Fibroblast of lung (primary cell): ENCODE measurements at regions not wholly inside any gene's neighbourhood (a gene's known extent, or its start where the extent isn't known, plus 50 kb on each side); places are given as distances from the start of the nearest gene placed in this dataset.
A peak's percentile ranks its signal among the peaks of the same experiment; 100 is the strongest.

Experiments
- DNase-seq, 2 donors: peaks; one replicate each; pipeline versions ENCODE4 v3.0.0 to v3.0.0-alpha.2; 2010; ENCODE audit warnings: low read depth in 2 of 2
- H2AFZ ChIP-seq: 2 replicates; pipeline ENCODE4 v1.5.1; 2012; ENCODE audit warnings: low read length, control low read depth, inconsistent platforms
- H3K27ac ChIP-seq: 2 replicates; pipeline ENCODE4 v1.5.1; 2011; ENCODE audit warnings: low read length, control low read depth; ENCODE audit not compliant: insufficient read depth
- H3K27me3 ChIP-seq: 2 replicates; pipeline ENCODE4 v1.5.1; 2011; ENCODE audit warnings: mild to moderate bottlenecking, low read length; ENCODE audit not compliant: control insufficient read depth, insufficient read depth
- H3K36me3 ChIP-seq: 2 replicates; pipeline ENCODE4 v1.5.1; 2011; ENCODE audit warnings: low read length; ENCODE audit not compliant: control insufficient read depth, insufficient read depth
- H3K4me1 ChIP-seq: 2 replicates; pipeline ENCODE4 v1.5.1; 2011; ENCODE audit warnings: low read length; ENCODE audit not compliant: control insufficient read depth, insufficient read depth; ENCODE audit errors: extremely low read depth
- H3K4me2 ChIP-seq: 2 replicates; pipeline ENCODE4 v1.5.1; 2011; ENCODE audit warnings: low read length, control low read depth; ENCODE audit not compliant: insufficient read depth; ENCODE audit errors: extremely low read depth
- H3K4me3 ChIP-seq, 4 experiments: fragments of 200-600 bp in 1 of 4; sonication (generic) in 1 of 4; replicated peaks in 1 of 4; 2 replicates each; pipeline ENCODE4 v1.5.1; 2011 to 2016; ENCODE audit warnings: low read length in 4 of 4, low read depth in 3 of 4, mild to moderate bottlenecking in 3 of 4, control low read depth in 2 of 4, inconsistent platforms in 1 of 4, mixed read lengths in 1 of 4; ENCODE audit not compliant: insufficient read depth in 1 of 4; ENCODE audit errors: control extremely low read depth in 1 of 4
- H3K79me2 ChIP-seq: 2 replicates; pipeline ENCODE4 v1.5.1; 2012; ENCODE audit warnings: mild to moderate bottlenecking, low read length, inconsistent platforms; ENCODE audit not compliant: control insufficient read depth, insufficient read depth
- H3K9ac ChIP-seq: 2 replicates; pipeline ENCODE4 v1.5.1; 2011; ENCODE audit warnings: mild to moderate bottlenecking, low read length, control low read depth; ENCODE audit not compliant: insufficient read depth
- H3K9me3 ChIP-seq: 2 replicates; pipeline ENCODE4 v1.5.1; 2012; ENCODE audit warnings: low read depth, low read length; ENCODE audit not compliant: control insufficient read depth, insufficient read depth
- H4K20me1 ChIP-seq: 2 replicates; pipeline ENCODE4 v1.5.1; 2011; ENCODE audit warnings: low read length; ENCODE audit not compliant: control insufficient read depth, insufficient read depth; ENCODE audit errors: extremely low read depth
- CTCF ChIP-seq, 2 donors: IDR thresholded peaks in 1 of 2; conservative IDR thresholded peaks in 1 of 2; 1 replicate in 1 of 2; 2 replicates in 1 of 2; pipeline ENCODE4 v1.5.1; 2011 to 2012; ENCODE audit warnings: low read length in 2 of 2, control low read depth in 1 of 2, inconsistent platforms in 1 of 2, low read depth in 1 of 2, mild to moderate bottlenecking in 1 of 2
- EZH2 ChIP-seq: IDR thresholded peaks from 2 replicates; pipeline ENCODE4 v1.5.1; 2012; ENCODE audit warnings: low read length, control low read depth, mild to moderate bottlenecking; ENCODE audit errors: missing control alignments

DNA sequence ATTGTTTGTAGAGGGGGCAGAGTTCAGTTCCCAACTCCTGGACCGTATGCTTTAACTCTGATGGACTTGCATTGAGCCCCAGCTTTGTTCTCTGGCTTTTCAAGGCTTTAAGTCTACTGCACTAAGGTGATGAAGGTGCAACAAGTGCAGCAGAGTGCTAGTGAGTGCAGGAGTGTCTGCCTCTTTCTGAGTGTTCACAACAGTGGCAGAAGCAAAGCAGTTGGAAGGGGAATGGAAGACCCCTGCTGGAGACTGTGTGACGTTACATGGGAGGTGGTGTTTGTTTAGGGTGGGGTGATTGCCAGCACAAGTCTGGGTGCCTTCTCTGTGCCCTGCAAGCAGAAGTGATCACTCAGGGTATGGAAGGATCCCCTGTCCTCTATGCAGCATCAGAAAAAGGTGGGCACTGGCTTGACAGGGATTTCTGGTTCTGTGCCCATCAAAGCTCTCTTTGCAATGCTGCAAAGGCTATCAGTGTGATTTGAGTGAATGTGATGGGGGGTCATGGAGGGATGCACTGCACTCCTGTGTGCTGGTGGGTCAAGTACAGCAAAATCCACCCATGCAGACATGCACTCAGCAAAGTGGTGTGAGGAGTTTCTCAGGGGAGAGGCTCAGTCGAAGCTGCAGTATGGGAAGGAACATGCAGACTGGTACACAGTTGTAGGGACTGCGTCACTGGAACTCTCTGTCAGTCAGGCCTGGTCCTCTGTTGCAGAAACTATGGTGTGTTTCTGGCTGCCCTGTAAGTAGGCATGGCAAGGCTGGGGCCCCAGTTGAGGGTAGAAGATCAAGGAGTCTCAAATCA, 70.9 kb upstream of the UGT2B7 start:
- Histone ChIP-seq H3K4me2 (no peak overlapping the region), H3K9ac (no peak overlapping the region), H4K20me1 (no peaks in the 10 kb centered on the region), H2AFZ (no peak overlapping the region), H3K4me1 (no peaks in the 10 kb centered on the region), H3K36me3 (no peaks in the 10 kb centered on the region), H3K9me3 (no peaks in the 10 kb centered on the region), H3K4me3 (no peak overlapping the region), H3K27ac (no peak overlapping the region), H3K27me3 (no peaks in the 10 kb centered on the region), H3K79me2 (no peaks in the 10 kb centered on the region)
- TF ChIP-seq EZH2 (no peak), CTCF (conservative IDR thresholded peaks at IDR 0.05 in 1 of 2, IDR thresholded peaks at IDR 0.05 in 1 of 2; ENCODE audit: low read depth in 1 of 2, low read length in 2 of 2) (peak in 1 of 2 donors; percentile 1)
- DNase-seq, result no peak

- no peaks in the 10 kb centered on the region for H3K4me1 ChIP-seq
- DNase-seq, result no peak
- H4K20me1 ChIP-seq, result no peaks in the 10 kb centered on the region
- H3K4me3 ChIP-seq, result no peak overlapping the region
- H3K9me3 ChIP-seq, result no peaks in the 10 kb centered on the region
- no peak overlapping the region for H3K4me2 ChIP-seq
- TF ChIP-seq CTCF (conservative IDR thresholded peaks at IDR 0.05 in 1 of 2, IDR thresholded peaks at IDR 0.05 in 1 of 2; ENCODE audit: low read depth in 1 of 2, low read length in 2 of 2), result no peak
- no peak for TF ChIP-seq EZH2
- no peak overlapping the region for H2AFZ ChIP-seq
- no peaks in the 10 kb centered on the region for H3K36me3 ChIP-seq
- H3K27ac ChIP-seq, result no peak overlapping the region
- H3K9ac ChIP-seq, result no peak overlapping the region
- H3K79me2 ChIP-seq, result no peaks in the 10 kb centered on the region
- no peaks in the 10 kb centered on the region for H3K27me3 ChIP-seq
Measured at GRCh38 chr4:69025999-69026387, 70.3 kb upstream of the UGT2B7 start.

DNA sequence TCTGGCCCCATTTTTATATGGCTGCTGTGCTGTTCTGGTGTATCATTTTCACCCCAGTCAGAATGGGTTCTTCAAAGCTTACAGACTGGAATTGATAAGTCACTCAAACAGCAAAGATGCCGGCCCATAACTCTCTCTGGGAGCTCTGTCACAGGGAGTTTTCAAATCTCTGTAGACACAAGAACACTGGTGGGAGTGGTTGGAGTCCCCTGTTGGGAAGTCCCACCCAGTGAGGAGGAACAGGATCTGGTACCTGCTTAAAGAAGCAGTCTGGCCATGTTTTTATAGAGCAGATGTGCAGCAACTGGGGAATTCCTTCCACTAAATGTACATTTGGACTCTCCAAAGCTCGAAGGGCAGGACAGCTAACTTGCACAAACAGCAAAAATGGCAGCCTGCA, 69.3 kb upstream of the UGT2B7 start:
- H2AFZ ChIP-seq, result no peak overlapping the region
- DNase-seq, result no peak

More for the DNA sequence above, 69.3 kb upstream of the UGT2B7 start:
- no peak overlapping the region for H3K4me3 ChIP-seq
- no peaks in the 10 kb centered on the region for H3K9me3 ChIP-seq
- no peaks in the 10 kb centered on the region for H3K27me3 ChIP-seq
- no peak overlapping the region for H3K4me2 ChIP-seq
- H4K20me1 ChIP-seq, result no peaks in the 10 kb centered on the region
- no peak for TF ChIP-seq EZH2
- H3K27ac ChIP-seq, result no peak overlapping the region
- H3K4me1 ChIP-seq, result no peaks in the 10 kb centered on the region
- no peaks in the 10 kb centered on the region for H3K36me3 ChIP-seq
- H3K79me2 ChIP-seq, result no peaks in the 10 kb centered on the region
- H3K9ac ChIP-seq, result no peak overlapping the region
